GM19452 (cell line): ENCODE measurements at regions not wholly inside any gene's neighbourhood (a gene's known extent, or its start where the extent isn't known, plus 50 kb on each side); places are given as distances from the start of the nearest gene placed in this dataset.
A peak's percentile ranks its signal among the peaks of the same experiment; 100 is the strongest.
"Not testable (repeated sequence)": the region's sequence is repeated elsewhere in the genome, so short reads cannot be mapped to it uniquely, and the experiment has no call there.

Experiments used
- ATAC-seq: cut with Tn5 transposase; IDR thresholded peaks from one replicate; pipeline ENCODE4 v1.9.1; 2021; ENCODE audit not compliant: unreplicated experiment

- ATAC-seq: no peak
These were observed 51.2 kb upstream of the MEX3C start for GRCh38 chr18:51248685-51249084.

DNA sequence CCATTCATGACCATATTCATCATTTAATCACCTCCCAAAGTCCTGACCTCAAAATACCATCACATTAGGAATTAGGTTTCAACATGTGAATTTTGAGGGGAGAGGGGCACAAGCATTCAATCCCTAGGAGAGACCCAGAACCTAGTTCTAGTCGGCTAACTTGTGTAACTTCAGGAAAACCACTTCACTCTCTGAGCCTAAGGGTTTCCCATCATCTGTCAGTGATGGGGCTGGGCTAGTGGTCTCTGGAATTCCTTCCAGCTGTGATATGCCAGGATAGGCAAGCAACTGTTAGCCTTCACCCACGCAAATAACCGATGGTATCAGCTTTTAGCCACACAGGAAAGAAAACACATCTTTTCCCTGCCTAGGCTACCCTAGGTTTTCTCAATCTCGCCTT, 52.5 kb upstream of the MEX3C start:
- ATAC-seq: no peak

DNA sequence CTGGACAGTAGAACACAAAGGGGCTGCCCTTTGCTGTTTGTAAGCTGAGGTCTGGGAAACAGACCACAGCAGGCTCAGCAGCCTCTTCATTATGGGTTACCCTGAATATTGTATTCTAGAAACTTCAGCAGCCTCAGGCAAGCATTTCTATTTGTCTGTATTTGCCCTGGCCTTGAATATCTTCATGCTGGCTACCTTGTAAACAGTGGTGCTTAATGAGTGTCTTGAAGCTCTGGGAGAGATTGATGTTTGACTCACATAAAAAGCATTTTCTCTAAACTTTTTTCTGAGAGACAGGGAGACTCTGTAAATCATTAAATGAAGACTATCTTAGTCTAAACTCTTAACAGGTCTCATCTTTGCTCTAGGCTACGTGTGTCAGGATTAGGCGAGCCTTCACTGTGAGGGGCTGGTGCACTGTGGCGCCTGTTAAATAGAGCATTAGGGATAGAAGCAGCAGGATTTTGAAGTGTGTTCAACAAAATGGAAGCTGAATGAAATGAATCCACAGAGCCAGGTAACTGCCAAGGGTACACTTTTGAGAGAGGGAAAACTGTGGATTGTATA, 53.1 kb upstream of the MEX3C start:
- no peak for ATAC-seq

DNA sequence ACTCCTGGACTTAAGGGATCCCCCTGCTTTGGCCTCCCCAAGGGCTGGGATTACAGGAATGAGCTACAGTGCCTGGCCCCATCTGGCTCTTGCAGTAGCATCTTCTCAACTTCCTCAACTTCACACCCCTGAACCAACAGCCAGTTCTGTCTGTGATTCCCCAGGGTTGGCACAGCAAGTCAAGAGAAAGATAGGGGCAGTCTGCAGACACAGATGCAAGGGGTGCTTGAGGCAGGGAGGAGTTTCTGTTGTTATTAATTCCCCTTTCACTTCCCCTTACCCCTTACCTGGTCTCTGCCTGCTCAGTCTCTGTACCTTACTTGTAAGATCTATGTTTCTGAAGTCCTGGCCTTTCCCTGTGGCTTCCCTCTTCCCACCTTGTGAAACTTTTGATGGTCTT, 54.1 kb upstream of the MEX3C start:
- ATAC-seq: peak; percentile 97

- ATAC-seq: no peak
These were observed 56.0 kb upstream of the MEX3C start for GRCh38 chr18:51253476-51253875.

DNA sequence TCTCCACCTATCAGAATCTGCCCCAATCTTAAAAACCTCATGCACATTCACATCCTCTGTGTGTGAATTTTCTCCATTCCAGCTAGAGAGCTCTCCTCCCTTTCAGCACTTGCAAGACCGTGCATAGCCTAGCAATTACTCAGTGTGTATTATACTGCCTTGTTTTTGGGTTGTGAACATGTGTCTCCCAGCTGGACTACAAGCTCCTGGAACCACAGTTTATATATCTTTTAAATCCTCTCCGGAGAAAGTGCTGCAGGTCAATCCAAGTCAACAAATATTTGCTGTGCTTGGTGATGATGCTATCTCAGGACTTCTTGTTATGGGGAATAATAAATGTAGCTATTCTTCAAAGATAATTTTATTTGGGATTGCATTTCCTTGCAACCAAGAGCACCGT, 58.2 kb upstream of the MEX3C start:
- no peak for ATAC-seq

- ATAC-seq: no peak
These were observed 59.7 kb upstream of the MEX3C start for GRCh38 chr18:51257150-51257549.

DNA sequence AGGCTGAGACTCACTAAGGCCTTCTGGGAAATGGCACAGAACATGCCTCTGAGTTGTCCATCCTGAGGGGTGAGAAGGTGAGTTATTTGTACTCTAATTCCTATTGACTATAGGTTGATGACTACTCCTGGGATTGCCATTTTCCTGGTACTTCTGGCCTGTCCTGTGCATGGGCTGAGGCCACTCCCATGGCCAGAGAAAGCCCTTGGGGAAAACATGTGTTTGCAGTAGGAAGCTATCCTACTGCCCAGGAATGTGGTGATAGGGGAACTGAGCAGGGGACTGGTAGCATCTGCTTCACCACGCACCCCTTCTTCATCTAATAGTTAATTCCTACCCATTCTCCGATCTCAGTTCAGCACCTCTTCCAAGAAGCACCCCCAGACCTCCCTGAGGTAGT, 62.6 kb upstream of the MEX3C start:
- ATAC-seq: no peak

- not testable (repeated sequence) for ATAC-seq
These were observed 68.6 kb upstream of the MEX3C start for GRCh38 chr18:51266077-51266476.

GRCh38 chr18:51266773-51267172, 69.3 kb upstream of the MEX3C start:
- no peak for ATAC-seq

- ATAC-seq: no peak
These were observed 76.0 kb upstream of the MEX3C start for GRCh38 chr18:51273437-51273836.

GRCh38 chr18:51275712-51276476, 78.4 kb upstream of the MEX3C start:
- no peak for ATAC-seq

GRCh38 chr18:51278045-51278649, 80.7 kb upstream of the MEX3C start:
- ATAC-seq: no peak

- ATAC-seq: peak; percentile 81
These were observed 82.0 kb upstream of the MEX3C start for GRCh38 chr18:51279367-51279984.

DNA sequence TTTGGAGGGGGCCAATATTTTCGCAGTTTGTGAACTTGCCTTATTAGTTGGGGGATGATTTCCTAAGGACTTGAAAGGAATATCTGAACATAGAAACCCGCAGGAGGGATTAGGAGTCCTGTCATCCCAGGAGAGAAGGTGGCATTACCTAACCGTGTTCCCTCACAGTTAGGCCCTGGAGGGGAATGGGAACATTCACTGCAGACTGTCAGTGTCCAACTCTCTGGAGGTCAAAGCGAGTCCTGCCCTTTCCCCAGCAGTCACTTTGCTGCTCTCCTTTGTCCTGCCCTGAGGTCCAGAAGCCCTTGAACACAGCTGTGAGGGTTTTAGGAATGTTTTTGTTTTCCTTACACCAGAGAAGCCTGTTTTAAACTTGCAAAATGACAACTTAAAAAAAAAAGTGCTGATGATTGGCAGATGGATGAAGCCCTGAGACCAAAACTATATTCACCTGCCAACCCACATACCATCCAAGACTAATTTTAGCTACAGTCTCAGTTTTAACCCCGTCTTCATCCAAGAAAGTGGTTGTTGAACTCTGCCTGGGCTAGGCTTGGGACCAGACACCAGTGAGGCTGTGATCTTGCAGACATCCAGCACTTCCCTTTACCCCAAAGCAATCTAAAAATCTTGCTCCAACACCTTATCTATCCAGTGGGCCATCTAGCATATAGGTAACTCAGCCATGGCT, 90.5 kb upstream of the MEX3C start:
- no peak for ATAC-seq

- ATAC-seq: no peak
These were observed 91.1 kb upstream of the MEX3C start for GRCh38 chr18:51288582-51288981.

DNA sequence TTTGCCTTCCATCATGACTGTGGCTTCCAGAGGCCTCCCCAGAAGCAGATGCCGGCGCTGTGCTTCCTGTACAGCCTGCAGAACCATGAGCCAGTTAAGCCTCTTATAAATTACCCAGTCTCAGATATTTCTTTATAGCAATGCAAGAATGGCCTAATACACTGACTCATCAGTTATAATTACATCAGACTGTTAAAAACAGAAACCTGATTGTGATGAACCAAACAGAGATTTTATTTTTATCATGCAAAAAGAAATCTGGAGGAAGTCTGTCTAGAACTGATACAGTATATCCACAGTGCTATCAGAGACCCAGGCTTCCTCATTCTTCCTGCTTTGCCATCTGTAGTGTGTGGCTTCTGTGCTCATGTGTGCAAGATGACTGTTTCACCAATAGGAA, 93.4 kb upstream of the MEX3C start:
- no peak for ATAC-seq

DNA sequence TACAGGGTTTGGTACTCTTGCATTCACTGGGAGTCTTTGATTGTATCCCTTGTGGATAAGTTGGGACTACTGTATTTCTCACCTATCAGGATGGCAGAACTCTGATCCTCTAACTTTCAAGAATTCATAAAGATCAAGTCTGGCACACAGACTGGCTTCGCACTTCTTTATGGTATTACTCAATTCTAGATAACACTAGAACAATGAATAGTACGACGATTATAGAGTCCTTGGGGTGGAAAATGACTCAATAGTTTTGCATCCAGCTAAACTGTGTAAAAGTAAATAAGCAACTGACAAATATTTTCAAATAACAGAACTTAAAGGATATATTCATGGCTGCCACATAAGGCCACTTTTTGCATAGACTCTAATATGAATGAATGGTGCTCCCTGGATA, 103.4 kb upstream of the MEX3C start:
- ATAC-seq: no peak

DNA sequence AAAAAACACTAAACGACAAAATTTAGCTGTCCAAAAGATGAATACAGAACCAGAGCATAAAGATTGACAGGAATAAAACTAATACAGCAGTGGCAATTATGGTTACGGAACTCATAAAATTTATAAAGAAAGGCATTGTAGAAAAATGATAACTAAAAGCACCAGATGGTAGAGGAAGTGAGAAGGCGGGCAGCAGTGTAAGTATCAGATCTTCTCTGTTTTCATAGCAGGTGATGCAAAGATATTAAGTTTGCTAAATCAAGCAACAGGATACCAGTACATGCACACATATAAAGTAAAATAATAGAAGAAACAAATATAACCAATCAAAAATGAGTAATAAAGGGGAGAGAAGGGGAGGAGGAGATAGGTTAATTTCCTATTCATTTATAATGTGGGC, 103.9 kb upstream of the MEX3C start:
- no peak for ATAC-seq

DNA sequence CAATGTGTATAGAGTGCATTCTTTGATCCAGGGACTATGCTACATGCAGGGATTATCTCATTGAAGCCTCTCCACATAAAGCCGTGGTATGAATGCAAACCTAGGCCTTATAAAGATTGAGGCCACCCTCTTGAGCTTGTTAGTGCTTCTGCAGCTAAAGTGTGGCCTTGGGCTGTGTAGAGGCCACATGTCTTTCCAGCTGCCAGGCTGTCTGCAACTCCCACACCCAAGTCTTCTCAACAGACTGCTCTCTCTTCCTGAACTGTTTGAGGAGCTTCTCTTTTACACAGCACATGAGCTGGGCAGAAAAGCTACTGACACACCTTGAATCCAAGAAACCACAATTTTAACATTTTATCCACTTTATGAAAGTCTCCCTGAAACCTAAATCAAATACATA, 119.2 kb upstream of the MEX3C start:
- ATAC-seq: no peak

DNA sequence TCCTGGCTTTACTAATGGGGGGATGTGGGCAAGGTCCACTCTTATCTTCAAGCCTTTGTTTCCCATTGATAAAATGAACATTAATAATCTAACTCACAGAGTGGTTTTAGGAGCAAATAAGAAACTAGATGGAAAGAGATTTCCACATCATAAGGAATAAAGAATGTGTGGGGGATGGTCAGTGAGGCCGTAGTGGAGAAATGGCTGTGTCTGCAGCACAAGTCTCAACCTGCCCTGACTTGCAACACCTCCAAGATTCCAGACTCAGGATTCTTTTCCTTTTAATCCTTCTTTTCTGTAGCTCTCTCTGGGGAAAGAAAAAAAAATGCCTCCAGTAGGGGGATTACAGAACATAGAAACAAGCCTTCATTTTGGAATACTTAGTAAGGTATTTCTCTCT, 124.2 kb upstream of the MEX3C start:
- ATAC-seq: no peak

GRCh38 chr18:51323961-51324360, 126.5 kb upstream of the MEX3C start:
- no peak for ATAC-seq
